ENCODE measurements at regions not wholly inside any gene's neighbourhood (a gene's known extent, or its start where the extent isn't known, plus 50 kb on each side); places are given as distances from the start of the nearest gene placed in this dataset.

DNA sequence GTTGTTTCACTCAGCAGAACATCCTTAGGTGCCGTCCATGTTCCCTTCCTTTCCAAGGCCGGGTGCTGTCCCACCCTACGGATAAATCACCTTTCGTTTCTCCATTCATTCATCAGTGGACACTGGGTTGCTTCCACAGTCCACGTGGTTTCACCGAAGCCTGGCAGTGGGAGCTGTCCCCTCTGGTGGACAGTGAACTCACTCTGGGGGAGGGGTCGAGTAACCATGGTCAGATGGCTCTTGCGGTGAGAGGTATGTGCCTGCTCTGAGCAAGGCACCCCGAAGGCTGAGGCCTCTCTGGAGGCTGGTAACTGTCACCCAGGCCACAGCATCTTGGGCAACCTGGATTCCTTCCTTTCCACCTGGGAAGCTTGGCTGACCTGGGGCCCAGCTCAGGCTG, 61.5 kb upstream of the TWIST2 start:
- H3K27ac ChIP-seq = no peak overlapping the region

DNA sequence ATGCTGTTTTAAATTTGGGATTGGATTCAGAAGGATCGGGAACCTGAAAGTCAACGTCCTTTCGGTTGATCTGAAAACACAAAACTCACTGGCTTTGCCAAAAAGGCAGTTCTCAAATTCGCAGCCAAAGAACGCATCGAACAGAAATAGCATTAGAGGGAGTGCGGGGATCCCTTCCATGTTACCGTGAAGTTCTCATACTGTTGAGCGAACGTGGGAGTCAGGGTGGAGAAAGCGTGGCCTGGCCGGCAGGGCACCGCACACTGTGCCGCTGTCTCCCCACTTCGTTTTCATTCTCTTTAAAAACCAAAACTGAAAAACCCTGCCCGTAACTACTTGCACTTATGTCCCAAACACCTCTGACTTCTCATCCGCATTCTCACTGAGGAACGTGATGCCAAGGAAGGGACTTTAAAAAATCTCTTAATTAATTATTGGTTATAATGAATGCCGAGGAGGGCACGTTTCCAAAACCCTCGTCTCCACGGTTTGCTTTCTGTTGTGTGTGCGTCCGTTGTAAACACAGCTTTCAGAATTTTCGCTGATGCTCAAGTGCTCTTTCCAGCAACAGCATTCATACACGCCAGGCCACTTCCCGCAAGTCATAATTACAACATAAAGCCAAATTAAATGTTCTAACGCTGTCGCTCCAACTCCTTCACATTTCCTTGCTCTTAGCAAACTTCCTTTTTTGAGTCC, 60.9 kb upstream of the TWIST2 start:
- TF ChIP-seq, protein P1, sequence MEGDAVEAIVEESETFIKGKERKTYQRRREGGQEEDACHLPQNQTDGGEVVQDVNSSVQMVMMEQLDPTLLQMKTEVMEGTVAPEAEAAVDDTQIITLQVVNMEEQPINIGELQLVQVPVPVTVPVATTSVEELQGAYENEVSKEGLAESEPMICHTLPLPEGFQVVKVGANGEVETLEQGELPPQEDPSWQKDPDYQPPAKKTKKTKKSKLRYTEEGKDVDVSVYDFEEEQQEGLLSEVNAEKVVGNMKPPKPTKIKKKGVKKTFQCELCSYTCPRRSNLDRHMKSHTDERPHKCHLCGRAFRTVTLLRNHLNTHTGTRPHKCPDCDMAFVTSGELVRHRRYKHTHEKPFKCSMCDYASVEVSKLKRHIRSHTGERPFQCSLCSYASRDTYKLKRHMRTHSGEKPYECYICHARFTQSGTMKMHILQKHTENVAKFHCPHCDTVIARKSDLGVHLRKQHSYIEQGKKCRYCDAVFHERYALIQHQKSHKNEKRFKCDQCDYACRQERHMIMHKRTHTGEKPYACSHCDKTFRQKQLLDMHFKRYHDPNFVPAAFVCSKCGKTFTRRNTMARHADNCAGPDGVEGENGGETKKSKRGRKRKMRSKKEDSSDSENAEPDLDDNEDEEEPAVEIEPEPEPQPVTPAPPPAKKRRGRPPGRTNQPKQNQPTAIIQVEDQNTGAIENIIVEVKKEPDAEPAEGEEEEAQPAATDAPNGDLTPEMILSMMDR (IDR thresholded peaks at IDR 0.05) = no peak
- no peak for TF ChIP-seq ZFX (IDR thresholded peaks at IDR 0.05; ENCODE audit: borderline replicate concordance)
- H3K27ac ChIP-seq = no peak overlapping the region

More for the DNA sequence above, 61.5 kb upstream of the TWIST2 start:
- no peak for TF ChIP-seq ZFX (IDR thresholded peaks at IDR 0.05; ENCODE audit: borderline replicate concordance)
- TF ChIP-seq, protein P1 (IDR thresholded peaks at IDR 0.05) = no peak

DNA sequence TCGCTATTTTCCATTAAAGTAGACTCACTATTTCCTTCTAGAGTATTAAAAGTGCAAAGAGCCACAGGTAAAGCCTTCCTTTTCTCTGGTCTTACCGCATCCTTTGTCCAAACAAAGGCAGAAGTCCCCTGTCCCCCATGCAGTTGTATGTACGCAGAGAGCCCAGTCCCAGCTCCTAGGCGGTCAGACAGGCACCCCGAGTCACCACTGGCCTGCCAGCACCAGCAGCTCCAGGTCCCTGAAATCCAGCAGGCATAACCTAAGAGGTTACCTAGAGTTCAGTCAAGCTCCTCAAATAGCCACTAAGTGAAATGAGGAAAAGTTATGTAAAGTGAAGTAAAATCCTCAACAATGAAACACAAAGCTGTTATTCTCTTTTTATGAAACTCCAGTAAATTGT, 60.4 kb upstream of the TWIST2 start:
- no peak for TF ChIP-seq ZFX (IDR thresholded peaks at IDR 0.05; ENCODE audit: borderline replicate concordance)
- TF ChIP-seq, protein P1 (IDR thresholded peaks at IDR 0.05) = no peak
- no peak overlapping the region for H3K27ac ChIP-seq

DNA sequence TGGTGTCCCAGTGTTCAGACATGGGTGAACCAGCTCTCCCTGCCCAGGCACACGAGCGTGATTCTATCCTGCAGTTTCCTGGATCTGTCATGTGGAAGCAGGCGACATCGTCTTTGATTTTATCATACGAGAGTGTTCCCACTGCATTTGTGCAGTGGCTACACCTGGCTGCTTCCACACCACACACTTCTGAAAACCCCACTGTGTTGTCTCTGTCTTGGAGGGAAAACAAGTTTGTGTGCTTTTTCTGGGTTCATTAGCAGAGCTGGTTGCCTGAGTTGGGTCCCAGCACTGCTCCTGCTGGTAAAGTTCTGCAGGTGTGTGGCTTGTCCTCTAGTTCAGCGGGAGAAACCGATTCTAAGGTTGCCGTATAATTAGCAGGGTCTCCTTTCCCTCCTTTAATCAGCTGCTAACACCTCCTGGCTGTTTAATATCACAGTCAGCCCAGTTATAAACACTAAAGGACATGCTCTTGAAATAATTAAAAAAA, 58.5 kb upstream of the TWIST2 start:
- TF ChIP-seq, protein P1 (IDR thresholded peaks at IDR 0.05) = no peak
- no peak for TF ChIP-seq ZFX (IDR thresholded peaks at IDR 0.05; ENCODE audit: borderline replicate concordance)
- H3K27ac ChIP-seq = no peak overlapping the region

DNA sequence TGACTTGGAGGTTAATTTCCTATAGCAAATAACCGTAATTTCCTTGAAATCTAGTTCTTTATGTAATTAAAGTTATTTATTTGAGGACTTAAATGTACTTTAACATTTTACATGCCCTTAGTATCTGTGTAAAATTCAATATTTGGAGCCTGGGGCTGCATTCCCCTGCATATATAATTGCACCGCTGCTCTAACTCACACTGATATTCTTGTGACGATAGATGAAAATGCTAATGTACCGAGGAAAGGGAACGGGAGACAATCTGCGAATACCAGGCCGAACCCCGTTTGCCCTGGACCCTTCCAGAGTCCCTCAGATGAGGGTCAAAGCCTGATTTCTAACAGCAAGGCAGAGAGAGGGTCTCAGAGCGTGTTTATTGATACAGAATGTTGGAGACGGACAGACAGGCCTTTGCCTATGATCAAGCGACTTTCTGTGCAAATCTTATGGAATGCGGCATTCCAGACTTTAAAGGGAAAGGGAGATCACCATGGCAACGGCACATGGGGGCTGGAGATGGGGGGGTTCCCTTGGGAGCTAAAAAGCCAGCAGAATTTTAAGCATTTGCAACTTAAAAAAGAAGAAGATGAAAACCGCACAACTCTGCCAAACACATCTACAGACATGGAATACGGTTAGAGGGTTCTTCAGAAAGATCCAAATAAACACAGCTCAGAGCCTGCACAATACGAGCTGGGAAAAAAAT, 57.6 kb upstream of the TWIST2 start:
- TF ChIP-seq ZFX (IDR thresholded peaks at IDR 0.05; ENCODE audit: borderline replicate concordance) = no peak
- TF ChIP-seq, protein P1 (IDR thresholded peaks at IDR 0.05) = no peak
- H3K27ac ChIP-seq = no peak overlapping the region

DNA sequence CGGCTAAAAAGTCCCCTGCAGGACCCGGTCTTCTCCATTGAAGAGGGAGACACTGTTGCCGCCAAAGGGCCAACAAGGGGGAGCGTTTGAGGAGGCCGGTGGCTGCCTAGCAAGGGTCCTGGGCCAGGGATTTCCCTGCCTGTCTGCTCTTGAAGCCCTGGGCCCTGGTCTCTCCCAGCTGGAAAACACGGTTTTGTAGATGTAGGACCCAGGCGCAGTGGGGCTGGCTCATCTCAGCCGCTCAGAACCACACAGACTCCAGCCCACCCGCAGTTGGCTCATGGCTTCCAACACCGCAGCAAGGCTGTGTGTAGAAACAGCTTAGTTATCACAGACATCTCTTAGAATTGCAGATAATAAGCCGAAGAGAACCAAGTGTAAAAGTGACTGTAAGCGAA, 57.1 kb upstream of the TWIST2 start:
- H3K27ac ChIP-seq = no peak overlapping the region

More for the DNA sequence above, 57.1 kb upstream of the TWIST2 start:
- TF ChIP-seq, protein P1 (IDR thresholded peaks at IDR 0.05) = no peak
- TF ChIP-seq ZFX (IDR thresholded peaks at IDR 0.05; ENCODE audit: borderline replicate concordance) = no peak
